ENCODE measurements at regions not wholly inside any gene's neighbourhood (a gene's known extent, or its start where the extent isn't known, plus 50 kb on each side); places are given as distances from the start of the nearest gene placed in this dataset.

DNA sequence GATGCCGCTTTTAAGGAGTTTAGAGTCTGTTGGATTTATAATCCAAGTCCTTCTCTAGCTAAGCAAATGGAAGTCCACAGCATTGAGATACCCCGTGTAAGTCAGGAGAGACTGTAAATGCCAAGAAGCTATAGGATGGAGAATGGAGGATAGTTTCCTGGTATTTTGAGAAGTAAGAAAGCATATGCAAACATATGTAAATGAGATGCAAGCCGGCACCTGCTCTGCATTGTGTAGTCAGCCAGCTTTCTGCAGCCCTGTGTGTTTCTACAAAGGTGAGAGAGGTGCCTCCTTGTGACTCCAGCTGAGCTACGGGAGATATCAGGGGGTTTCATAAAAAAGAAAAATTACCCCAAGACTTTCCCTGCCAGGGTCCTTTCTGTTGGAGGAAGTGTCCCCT lies 176.3 kb downstream of the RPS24 start:
- no peak for ATAC-seq (ENCODE audit: low FRiP score in 2 of 2)
- DNase-seq: no peak
- 93% methylated on average over 4 of the region's 4 CpGs for WGBS, 2 donors
- no peaks in the 10 kb centered on the region for H3K27me3 ChIP-seq
- H3K9me3 ChIP-seq: no peaks in the 10 kb centered on the region
- no peaks in the 10 kb centered on the region for H3K36me3 ChIP-seq
- H3K27ac ChIP-seq: no peak overlapping the region
- no peak overlapping the region for H3K4me3 ChIP-seq
- H3K4me1 ChIP-seq: no peaks in the 10 kb centered on the region
- TF ChIP-seq POLR2AphosphoS5 (IDR thresholded peaks at IDR 0.05) (no peak), EP300 (IDR thresholded peaks at IDR 0.05) (no peak)

GRCh38 chr10:78210548-78210947 lies 176.9 kb downstream of the RPS24 start:
- H3K27ac ChIP-seq: no peak overlapping the region
- DNase-seq: no peak
- peaks cover 0 to 5% (median 0%) of the 10 kb centered on the region in 4 donors for H3K4me1 ChIP-seq
- H3K36me3 ChIP-seq: no peaks in the 10 kb centered on the region
- no peaks in the 10 kb centered on the region for H3K27me3 ChIP-seq
- no peak for ATAC-seq (ENCODE audit: low FRiP score in 2 of 2)
- H3K9me3 ChIP-seq: no peaks in the 10 kb centered on the region
- TF ChIP-seq, protein P1, sequence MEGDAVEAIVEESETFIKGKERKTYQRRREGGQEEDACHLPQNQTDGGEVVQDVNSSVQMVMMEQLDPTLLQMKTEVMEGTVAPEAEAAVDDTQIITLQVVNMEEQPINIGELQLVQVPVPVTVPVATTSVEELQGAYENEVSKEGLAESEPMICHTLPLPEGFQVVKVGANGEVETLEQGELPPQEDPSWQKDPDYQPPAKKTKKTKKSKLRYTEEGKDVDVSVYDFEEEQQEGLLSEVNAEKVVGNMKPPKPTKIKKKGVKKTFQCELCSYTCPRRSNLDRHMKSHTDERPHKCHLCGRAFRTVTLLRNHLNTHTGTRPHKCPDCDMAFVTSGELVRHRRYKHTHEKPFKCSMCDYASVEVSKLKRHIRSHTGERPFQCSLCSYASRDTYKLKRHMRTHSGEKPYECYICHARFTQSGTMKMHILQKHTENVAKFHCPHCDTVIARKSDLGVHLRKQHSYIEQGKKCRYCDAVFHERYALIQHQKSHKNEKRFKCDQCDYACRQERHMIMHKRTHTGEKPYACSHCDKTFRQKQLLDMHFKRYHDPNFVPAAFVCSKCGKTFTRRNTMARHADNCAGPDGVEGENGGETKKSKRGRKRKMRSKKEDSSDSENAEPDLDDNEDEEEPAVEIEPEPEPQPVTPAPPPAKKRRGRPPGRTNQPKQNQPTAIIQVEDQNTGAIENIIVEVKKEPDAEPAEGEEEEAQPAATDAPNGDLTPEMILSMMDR (IDR thresholded peaks at IDR 0.05): no peak
- TF ChIP-seq POLR2AphosphoS5 (IDR thresholded peaks at IDR 0.05) (no peak), EP300 (IDR thresholded peaks at IDR 0.05) (no peak), POLR2A (IDR thresholded peaks at IDR 0.05) (no peak)
- H3K4me3 ChIP-seq: no peak overlapping the region
- 88% methylated on average over 5 of the region's 5 CpGs for WGBS, 2 donors

GRCh38 chr10:78210976-78211375 lies 177.3 kb downstream of the RPS24 start:
- Histone ChIP-seq H3K27ac (no peak overlapping the region), H3K36me3 (no peaks in the 10 kb centered on the region), H3K9me3 (no peaks in the 10 kb centered on the region), H3K4me1 (peaks cover 0 to 7% (median 0%) of the 10 kb centered on the region in 4 donors), H3K27me3 (no peaks in the 10 kb centered on the region), H3K4me3 (no peak overlapping the region)
- DNase-seq: peak in 1 of 2 donors; percentile 54
- TF ChIP-seq, protein P1 (IDR thresholded peaks at IDR 0.05): no peak
- TF ChIP-seq EP300 (IDR thresholded peaks at IDR 0.05) (no peak), POLR2A (IDR thresholded peaks at IDR 0.05) (no peak), POLR2AphosphoS5 (IDR thresholded peaks at IDR 0.05) (no peak)
- ATAC-seq (ENCODE audit: low FRiP score in 2 of 2): no peak
- WGBS, 2 donors: 92 to 94% methylated on average over 5 to 6 of the region's 6 CpGs

- peak in 1 of 2 donors; percentile 11 for ATAC-seq (ENCODE audit: low FRiP score in 2 of 2)
- TF ChIP-seq EP300 (IDR thresholded peaks at IDR 0.05) (no peak), POLR2AphosphoS5 (IDR thresholded peaks at IDR 0.05) (no peak)
- TF ChIP-seq, protein P1 (IDR thresholded peaks at IDR 0.05): peak in 1 of 6 experiments; percentile 10
- no peak for DNase-seq
- Histone ChIP-seq H3K27me3 (no peaks in the 10 kb centered on the region), H3K4me3 (no peak overlapping the region), H3K27ac (no peak overlapping the region), H3K4me1 (peaks cover 0 to 9% (median 0%) of the 10 kb centered on the region in 4 donors), H3K36me3 (no peaks in the 10 kb centered on the region), H3K9me3 (no peaks in the 10 kb centered on the region)
- WGBS, 2 donors: 69 to 75% methylated on average over 5 to 6 of the region's 6 CpGs
Observed at GRCh38 chr10:78211561-78212051, 177.9 kb downstream of the RPS24 start.

GRCh38 chr10:78212060-78212785 lies 178.6 kb downstream of the RPS24 start:
- no peak overlapping the region for H3K27ac ChIP-seq
- WGBS, 2 donors: 84 to 88% methylated on average over 7 to 10 of the region's 10 CpGs

More at GRCh38 chr10:78212060-78212785, 178.6 kb downstream of the RPS24 start:
- Histone ChIP-seq H3K27me3 (no peaks in the 10 kb centered on the region), H3K4me3 (no peak overlapping the region), H3K4me1 (peaks cover 0 to 11% (median 1%) of the 10 kb centered on the region in 4 donors), H3K9me3 (no peaks in the 10 kb centered on the region), H3K36me3 (no peaks in the 10 kb centered on the region)
- peak in 1 of 2 donors; percentile 43 for ATAC-seq (ENCODE audit: low FRiP score in 2 of 2)
- TF ChIP-seq, protein P1 (IDR thresholded peaks at IDR 0.05): no peak
- TF ChIP-seq POLR2AphosphoS5 (IDR thresholded peaks at IDR 0.05) (no peak), POLR2A (IDR thresholded peaks at IDR 0.05) (no peak), EP300 (IDR thresholded peaks at IDR 0.05) (no peak)
- peak in 1 of 2 donors; percentile 56 for DNase-seq
